ENCODE measurements at regions not wholly inside any gene's neighbourhood (a gene's known extent, or its start where the extent isn't known, plus 50 kb on each side); places are given as distances from the start of the nearest gene placed in this dataset.

DNA sequence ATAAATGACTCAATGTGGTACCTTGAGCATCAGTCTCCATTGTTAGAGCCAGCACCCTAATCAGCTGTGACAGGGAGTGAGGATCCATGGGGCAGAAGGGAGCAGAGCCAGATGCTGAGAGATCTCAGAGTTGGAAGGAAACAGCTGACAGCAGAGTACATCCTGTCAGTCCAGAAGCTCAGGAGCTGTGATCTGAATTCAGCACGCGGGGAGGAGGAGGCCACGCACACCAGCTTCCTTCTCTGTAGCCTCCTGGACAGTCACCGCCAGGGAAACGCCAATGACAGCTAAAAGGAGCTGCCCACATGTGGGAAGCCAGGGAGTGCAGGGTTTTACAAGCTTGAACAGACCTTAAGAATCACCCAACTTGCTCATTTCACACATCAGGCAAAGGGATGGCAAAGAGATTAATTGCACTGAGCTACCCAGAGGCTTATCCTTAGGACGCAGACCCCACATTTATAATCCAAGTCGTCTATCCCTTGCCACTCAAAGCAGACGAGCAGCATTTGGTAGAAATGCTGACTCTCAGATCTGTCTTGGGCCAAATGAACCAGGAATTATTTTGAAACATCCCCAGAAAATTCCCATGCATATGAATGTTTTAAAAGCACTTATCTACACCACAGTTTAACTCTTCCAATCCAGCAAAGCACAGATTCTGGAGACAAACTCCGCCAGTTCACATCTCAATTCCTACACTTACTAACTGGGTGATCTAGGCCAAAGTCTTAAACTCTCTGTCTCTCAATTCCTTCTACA lies 322.6 kb upstream of the TMTC1 start:
- DNase-seq (ENCODE audit: insufficient read length, low spot score) (no peak), FAIRE-seq (no peak)
- TF ChIP-seq, protein P1, sequence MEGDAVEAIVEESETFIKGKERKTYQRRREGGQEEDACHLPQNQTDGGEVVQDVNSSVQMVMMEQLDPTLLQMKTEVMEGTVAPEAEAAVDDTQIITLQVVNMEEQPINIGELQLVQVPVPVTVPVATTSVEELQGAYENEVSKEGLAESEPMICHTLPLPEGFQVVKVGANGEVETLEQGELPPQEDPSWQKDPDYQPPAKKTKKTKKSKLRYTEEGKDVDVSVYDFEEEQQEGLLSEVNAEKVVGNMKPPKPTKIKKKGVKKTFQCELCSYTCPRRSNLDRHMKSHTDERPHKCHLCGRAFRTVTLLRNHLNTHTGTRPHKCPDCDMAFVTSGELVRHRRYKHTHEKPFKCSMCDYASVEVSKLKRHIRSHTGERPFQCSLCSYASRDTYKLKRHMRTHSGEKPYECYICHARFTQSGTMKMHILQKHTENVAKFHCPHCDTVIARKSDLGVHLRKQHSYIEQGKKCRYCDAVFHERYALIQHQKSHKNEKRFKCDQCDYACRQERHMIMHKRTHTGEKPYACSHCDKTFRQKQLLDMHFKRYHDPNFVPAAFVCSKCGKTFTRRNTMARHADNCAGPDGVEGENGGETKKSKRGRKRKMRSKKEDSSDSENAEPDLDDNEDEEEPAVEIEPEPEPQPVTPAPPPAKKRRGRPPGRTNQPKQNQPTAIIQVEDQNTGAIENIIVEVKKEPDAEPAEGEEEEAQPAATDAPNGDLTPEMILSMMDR (IDR thresholded peaks at IDR 0.05; ENCODE audit: insufficient read depth, missing control alignments), result no peak

DNA sequence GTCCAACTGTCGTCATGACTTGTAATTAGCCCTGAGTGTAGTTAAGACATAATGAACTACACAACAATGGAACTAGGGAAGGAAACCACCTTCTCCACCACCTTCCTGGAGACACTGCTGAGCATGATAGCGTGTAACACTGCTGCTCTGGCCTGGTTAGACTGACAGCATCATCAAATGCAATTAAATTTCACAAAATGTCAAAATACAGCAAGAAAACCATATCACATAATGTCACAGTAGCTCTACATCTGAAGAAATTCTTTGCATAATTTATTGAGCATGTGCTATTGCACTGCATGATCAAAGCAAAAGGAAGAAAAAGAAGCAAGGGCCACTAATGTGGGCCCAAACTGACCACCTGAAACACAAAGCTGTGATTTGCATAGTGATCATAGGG lies 321.8 kb upstream of the TMTC1 start:
- TF ChIP-seq, protein P1 (IDR thresholded peaks at IDR 0.05; ENCODE audit: insufficient read depth, missing control alignments), result no peak
- no peak for FAIRE-seq
- DNase-seq (ENCODE audit: insufficient read length, low spot score), result no peak

DNA sequence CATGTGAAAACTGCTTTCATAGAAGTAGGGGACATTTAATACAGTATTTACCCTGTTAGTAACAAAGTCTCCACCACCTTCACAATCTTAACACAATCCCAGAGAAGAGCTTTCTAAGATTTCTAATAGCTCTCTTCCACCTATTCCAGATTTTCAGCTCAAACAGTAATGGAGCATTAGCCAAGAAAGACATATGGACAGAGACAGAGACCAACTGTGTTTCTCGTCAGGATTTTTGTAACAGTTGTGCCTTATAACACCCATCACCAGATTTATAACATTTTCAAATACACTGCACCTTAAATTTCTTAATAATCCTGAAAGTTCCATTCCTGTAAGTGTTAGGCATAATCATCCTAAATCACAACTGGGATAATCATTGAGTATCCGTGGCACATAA lies 321.2 kb upstream of the TMTC1 start:
- DNase-seq (ENCODE audit: insufficient read length, low spot score) (no peak), FAIRE-seq (no peak)
- TF ChIP-seq, protein P1 (IDR thresholded peaks at IDR 0.05; ENCODE audit: insufficient read depth, missing control alignments), result no peak

GRCh38 chr12:30100741-30101140 lies 317.0 kb upstream of the TMTC1 start:
- DNase-seq (ENCODE audit: insufficient read length, low spot score) (no peak), FAIRE-seq (no peak)
- TF ChIP-seq, protein P1 (IDR thresholded peaks at IDR 0.05; ENCODE audit: insufficient read depth, missing control alignments), result no peak

- TF ChIP-seq, protein P1 (IDR thresholded peaks at IDR 0.05; ENCODE audit: insufficient read depth, missing control alignments), result no peak
- FAIRE-seq (no peak), DNase-seq (ENCODE audit: insufficient read length, low spot score) (no peak)
Observed at GRCh38 chr12:30098677-30099076, 314.9 kb upstream of the TMTC1 start.

DNA sequence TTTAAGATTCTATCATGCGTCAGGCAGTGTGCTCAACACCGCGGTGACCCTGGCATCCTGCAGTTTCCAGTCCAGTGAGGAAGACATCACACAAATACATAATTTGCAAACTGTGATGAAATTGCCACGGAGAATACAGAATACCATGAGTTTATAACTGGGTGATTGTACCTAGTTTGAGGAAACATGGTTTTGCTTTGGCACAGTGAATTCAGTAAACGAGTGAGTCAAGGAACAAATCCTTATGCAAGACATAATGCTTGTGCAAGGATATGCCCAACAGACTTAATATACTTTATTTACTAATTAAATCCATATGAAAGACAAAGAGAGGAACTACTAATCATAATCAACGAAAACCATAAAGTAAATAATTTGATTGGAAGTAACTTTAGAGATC lies 311.8 kb upstream of the TMTC1 start:
- TF ChIP-seq, protein P1 (IDR thresholded peaks at IDR 0.05; ENCODE audit: insufficient read depth, missing control alignments), result no peak
- DNase-seq (ENCODE audit: insufficient read length, low spot score), result no peak
- no peak for FAIRE-seq

DNA sequence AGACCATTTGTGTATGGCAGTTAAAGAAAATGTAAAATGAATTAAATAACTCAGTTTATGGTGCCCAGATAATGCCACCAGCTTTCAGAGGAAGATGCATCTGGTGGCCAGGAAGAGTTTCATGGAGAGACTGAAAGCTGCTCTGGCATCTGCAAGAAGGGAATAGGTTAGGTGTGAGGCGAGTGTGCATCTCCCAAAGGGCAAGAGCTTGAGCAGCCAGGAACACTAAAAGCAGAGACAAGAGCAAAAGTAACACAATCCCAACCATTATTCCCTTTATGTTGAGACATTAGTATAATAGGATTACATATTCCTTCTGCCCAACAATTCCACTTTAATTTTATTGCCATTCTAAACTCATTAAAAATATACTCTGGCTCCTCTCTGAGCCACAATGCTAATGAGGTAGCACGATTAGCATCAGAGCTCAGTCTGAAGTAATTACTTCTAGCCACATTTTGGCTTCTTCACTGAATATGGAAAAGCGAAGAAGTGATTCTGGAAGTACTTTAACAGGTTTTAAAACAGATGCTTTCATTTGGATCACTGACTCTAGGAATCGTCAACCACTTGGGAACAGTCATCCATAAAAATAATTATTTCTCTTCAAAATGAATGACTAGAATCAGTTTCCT lies 309.4 kb upstream of the TMTC1 start:
- FAIRE-seq (no peak), DNase-seq (ENCODE audit: insufficient read length, low spot score) (no peak)
- TF ChIP-seq, protein P1 (IDR thresholded peaks at IDR 0.05; ENCODE audit: insufficient read depth, missing control alignments), result no peak
